SH-SY5Y (cell line): ENCODE measurements at regions not wholly inside any gene's neighbourhood (a gene's known extent, or its start where the extent isn't known, plus 50 kb on each side); places are given as distances from the start of the nearest gene placed in this dataset.

ENCODE experiments used
- GATA2 ChIP-seq: IDR thresholded peaks from 2 replicates; pipeline ENCODE4 v1.6.1; 2011; ENCODE audit warnings: mild to moderate bottlenecking, low read depth, low read length
- GATA3 ChIP-seq: IDR thresholded peaks from 2 replicates; pipeline ENCODE4 v1.6.1; 2011; ENCODE audit warnings: low read depth, mild to moderate bottlenecking, low read length, moderate library complexity

GRCh38 chr5:154541553-154541952 is 63.5 kb upstream of the HAND1 start:
- TF ChIP-seq GATA2 (no peak), GATA3 (no peak)
